Erythroblast (primary cell): ENCODE measurements at regions not wholly inside any gene's neighbourhood (a gene's known extent, or its start where the extent isn't known, plus 50 kb on each side); places are given as distances from the start of the nearest gene placed in this dataset.

Source experiments
- GATA1 ChIP-seq: IDR thresholded peaks from 2 replicates; pipeline ENCODE4 v1.6.1; 2011; ENCODE audit warnings: low read depth, mild to moderate bottlenecking, control low read depth, low read length, moderate library complexity
- POLR2A ChIP-seq: IDR thresholded peaks from 2 replicates; pipeline ENCODE4 v1.6.1; 2011; ENCODE audit warnings: mild to moderate bottlenecking, low read length

- TF ChIP-seq POLR2A = no peak
- no peak for TF ChIP-seq GATA1
Measured at GRCh38 chr3:16114930-16115329, 59.5 kb upstream of the GALNT15 start.
